Gastroesophageal sphincter (tissue), 4 donors: ENCODE measurements at regions not wholly inside any gene's neighbourhood (a gene's known extent, or its start where the extent isn't known, plus 50 kb on each side); places are given as distances from the start of the nearest gene placed in this dataset.

ENCODE experiments used
- ATAC-seq: fragments of 150-250 bp; one replicate; pipeline ENCODE4 v1.9.1; 2016; ENCODE audit warnings: mild to moderate bottlenecking, moderate library complexity
- H3K27ac ChIP-seq, 4 donors: fragments of 200-600 bp; sonication (generic) in 3 of 4; 1 replicate in 3 of 4; 2 replicates in 1 of 4; pipeline ENCODE4 v1.5.1; 2016 to 2019
- H3K27me3 ChIP-seq: fragments of 200-600 bp; sonication (generic); one replicate; pipeline ENCODE4 v1.5.1; 2019
- H3K36me3 ChIP-seq, 2 donors: fragments of 200-600 bp; sonication (generic); one replicate each; pipeline ENCODE4 v1.5.1; 2019; ENCODE audit warnings: control low read depth in 1 of 2
- H3K4me1 ChIP-seq, 3 donors: fragments of 200-600 bp; sonication (generic); 1 replicate in 2 of 3; 2 replicates in 1 of 3; pipeline ENCODE4 v1.5.1; 2016 to 2019; ENCODE audit warnings: control low read depth in 2 of 3
- H3K4me3 ChIP-seq, 2 donors: fragments of 200-600 bp; sonication (generic); one replicate each; pipeline ENCODE4 v1.5.1; 2019; ENCODE audit warnings: mild to moderate bottlenecking in 1 of 2, moderate library complexity in 1 of 2
- H3K9me3 ChIP-seq, 3 donors: fragments of 200-600 bp; sonication (generic); one replicate each; pipeline ENCODE4 v1.5.1; 2017 to 2019; ENCODE audit warnings: control low read depth in 2 of 3
- CTCF ChIP-seq, 4 experiments: fragments of 200-600 bp in 2 of 4; fragments of 450-650 bp in 2 of 4; sonication (generic) in 1 of 4; IDR thresholded peaks; one replicate each; pipeline ENCODE4 v1.5.1; 2017 to 2019; ENCODE audit warnings: antibody characterized with exemption in 4 of 4, mild to moderate bottlenecking in 2 of 4, moderate library complexity in 2 of 4
- EP300 ChIP-seq: sonication (generic); formaldehyde crosslinking; IDR thresholded peaks from one replicate; pipeline ENCODE4 v1.6.1; 2017; ENCODE audit warnings: antibody characterized with exemption, mild to moderate bottlenecking
- POLR2A ChIP-seq, 2 donors: fragments of 450-650 bp; IDR thresholded peaks; one replicate each; pipeline ENCODE4 v1.6.1; 2017; ENCODE audit warnings: antibody characterized with exemption in 2 of 2, mild to moderate bottlenecking in 2 of 2, moderate library complexity in 1 of 2
- POLR2AphosphoS5 ChIP-seq: sonication (generic); formaldehyde crosslinking; IDR thresholded peaks from one replicate; pipeline ENCODE4 v1.6.1; 2017; ENCODE audit warnings: antibody characterized with exemption
- whole genome bisulfite sequencing, 2 donors: methylation state at CpG; one replicate each; pipeline ENCODE4 v1.1.5; 2018; ENCODE audit warnings: low coverage in 1 of 2; 5-methylcytosine and 5-hydroxymethylcytosine counted together

GRCh38 chr2:190791976-190792575 lies 88.5 kb upstream of the GLS start:
- TF ChIP-seq CTCF (IDR thresholded peaks at IDR 0.05) (no peak), EP300 (no peak), POLR2A (IDR thresholded peaks at IDR 0.05) (no peak), POLR2AphosphoS5 (no peak)
- H3K36me3 ChIP-seq, result no peaks in the 10 kb centered on the region
- H3K9me3 ChIP-seq, result no peaks in the 10 kb centered on the region
- H3K27ac ChIP-seq, result no peak overlapping the region
- no peak for ATAC-seq
- H3K4me3 ChIP-seq, result no peak overlapping the region
- no peaks in the 10 kb centered on the region for H3K27me3 ChIP-seq
- WGBS, 2 donors, result 60% methylated on average over 1 of the region's 1 CpG; no CpG with 5 or more reads in 1 of the 2 donors
- peaks cover 0 to 13% (median 4%) of the 10 kb centered on the region in 3 donors for H3K4me1 ChIP-seq

- H3K27ac ChIP-seq, result no peak overlapping the region
- 75 to 89% methylated on average over 7 to 9 of the region's 9 CpGs for WGBS, 2 donors
- H3K4me3 ChIP-seq, result no peak overlapping the region
- ATAC-seq, result no peak
- no peaks in the 10 kb centered on the region for H3K27me3 ChIP-seq
- no peaks in the 10 kb centered on the region for H3K36me3 ChIP-seq
- peaks cover 0 to 13% (median 4%) of the 10 kb centered on the region in 3 donors for H3K4me1 ChIP-seq
- TF ChIP-seq EP300 (no peak), POLR2A (IDR thresholded peaks at IDR 0.05) (no peak), POLR2AphosphoS5 (no peak), CTCF (IDR thresholded peaks at IDR 0.05) (no peak)
- H3K9me3 ChIP-seq, result no peaks in the 10 kb centered on the region
Measured at GRCh38 chr2:190792956-190793888, 87.4 kb upstream of the GLS start.

GRCh38 chr2:190794377-190794776 lies 86.2 kb upstream of the GLS start:
- Histone ChIP-seq H3K9me3 (no peaks in the 10 kb centered on the region), H3K27me3 (no peaks in the 10 kb centered on the region), H3K27ac (no peak overlapping the region), H3K4me1 (peaks cover 0 to 13% (median 4%) of the 10 kb centered on the region in 3 donors), H3K4me3 (no peak overlapping the region), H3K36me3 (no peaks in the 10 kb centered on the region)
- no peak for ATAC-seq
- WGBS, 2 donors, result 58 to 82% methylated on average over 4 to 6 of the region's 6 CpGs
- TF ChIP-seq POLR2AphosphoS5 (no peak), POLR2A (IDR thresholded peaks at IDR 0.05) (no peak), CTCF (IDR thresholded peaks at IDR 0.05) (no peak)

- TF ChIP-seq CTCF (IDR thresholded peaks at IDR 0.05) (no peak), POLR2A (IDR thresholded peaks at IDR 0.05) (no peak), EP300 (no peak), POLR2AphosphoS5 (no peak)
- Histone ChIP-seq H3K36me3 (no peaks in the 10 kb centered on the region), H3K4me1 (peaks cover 0 to 13% (median 4%) of the 10 kb centered on the region in 3 donors), H3K27ac (no peak overlapping the region), H3K27me3 (no peaks in the 10 kb centered on the region), H3K4me3 (no peak overlapping the region), H3K9me3 (no peaks in the 10 kb centered on the region)
- no peak for ATAC-seq
Measured at GRCh38 chr2:190794790-190795189, 85.8 kb upstream of the GLS start.

GRCh38 chr2:190795686-190796085 lies 84.9 kb upstream of the GLS start:
- no peak for ATAC-seq
- TF ChIP-seq EP300 (no peak), POLR2AphosphoS5 (no peak), POLR2A (IDR thresholded peaks at IDR 0.05) (no peak), CTCF (IDR thresholded peaks at IDR 0.05) (no peak)
- Histone ChIP-seq H3K27ac (no peak overlapping the region), H3K36me3 (no peaks in the 10 kb centered on the region), H3K4me1 (peaks cover 0 to 13% (median 4%) of the 10 kb centered on the region in 3 donors), H3K9me3 (no peaks in the 10 kb centered on the region), H3K27me3 (no peaks in the 10 kb centered on the region), H3K4me3 (no peak overlapping the region)
